MV-4-11 (cell line): ENCODE measurements at regions not wholly inside any gene's neighbourhood (a gene's known extent, or its start where the extent isn't known, plus 50 kb on each side); places are given as distances from the start of the nearest gene placed in this dataset.

Experiments used
- DNase-seq: peaks from one replicate; lab custom pipeline; 2025; lab: John Stamatoyannopoulos, UW

GRCh38 chr3:41041462-41041861 lies 157.8 kb upstream of the CTNNB1 start:
- no peak for DNase-seq

- no peak for DNase-seq
These were observed 157.4 kb upstream of the CTNNB1 start for GRCh38 chr3:41041899-41042298.

- no peak for DNase-seq
These were observed 154.8 kb upstream of the CTNNB1 start for GRCh38 chr3:41044523-41044922.

- DNase-seq, result no peak
These were observed 153.8 kb upstream of the CTNNB1 start for GRCh38 chr3:41045491-41045890.

GRCh38 chr3:41050144-41050543 lies 149.2 kb upstream of the CTNNB1 start:
- DNase-seq, result no peak

GRCh38 chr3:41053220-41053619 lies 146.1 kb upstream of the CTNNB1 start:
- DNase-seq, result no peak

GRCh38 chr3:41060106-41060505 lies 139.2 kb upstream of the CTNNB1 start:
- DNase-seq, result no peak

GRCh38 chr3:41064070-41064469 lies 135.2 kb upstream of the CTNNB1 start:
- no peak for DNase-seq

- no peak for DNase-seq
These were observed 134.8 kb upstream of the CTNNB1 start for GRCh38 chr3:41064526-41064925.

- no peak for DNase-seq
These were observed 134.0 kb upstream of the CTNNB1 start for GRCh38 chr3:41065340-41065739.

- no peak for DNase-seq
These were observed 126.1 kb upstream of the CTNNB1 start for GRCh38 chr3:41073190-41073589.

GRCh38 chr3:41075975-41076374 lies 123.3 kb upstream of the CTNNB1 start:
- DNase-seq, result peak; percentile 11

- DNase-seq, result no peak
These were observed 122.9 kb upstream of the CTNNB1 start for GRCh38 chr3:41076399-41076798.

GRCh38 chr3:41080141-41080540 lies 119.2 kb upstream of the CTNNB1 start:
- DNase-seq, result no peak

GRCh38 chr3:41088882-41089281 lies 110.4 kb upstream of the CTNNB1 start:
- no peak for DNase-seq

GRCh38 chr3:41089566-41089965 lies 109.7 kb upstream of the CTNNB1 start:
- no peak for DNase-seq

- DNase-seq, result no peak
These were observed 106.5 kb upstream of the CTNNB1 start for GRCh38 chr3:41092844-41093243.

- DNase-seq, result no peak
These were observed 105.8 kb upstream of the CTNNB1 start for GRCh38 chr3:41093476-41093875.

GRCh38 chr3:41094351-41094750 lies 105.0 kb upstream of the CTNNB1 start:
- DNase-seq, result no peak

GRCh38 chr3:41095702-41096101 lies 103.6 kb upstream of the CTNNB1 start:
- no peak for DNase-seq

GRCh38 chr3:41097896-41098496 lies 101.3 kb upstream of the CTNNB1 start:
- no peak for DNase-seq

- no peak for DNase-seq
These were observed 98.1 kb upstream of the CTNNB1 start for GRCh38 chr3:41101231-41101630.

GRCh38 chr3:41102053-41102556 lies 97.2 kb upstream of the CTNNB1 start:
- DNase-seq, result no peak

- DNase-seq, result no peak
These were observed 96.6 kb upstream of the CTNNB1 start for GRCh38 chr3:41102750-41103149.
